ENCODE measurements at regions not wholly inside any gene's neighbourhood (a gene's known extent, or its start where the extent isn't known, plus 50 kb on each side); places are given as distances from the start of the nearest gene placed in this dataset.

- intact Hi-C loops (cut with DNase I): no loop called here
- TF ChIP-seq POLR2A (IDR thresholded peaks at IDR 0.05): no peak
- no peak for TF ChIP-seq CTCF (IDR thresholded peaks at IDR 0.05)
- Histone ChIP-seq H3K4me3 (no peak overlapping the region), H3K9me3 (no peaks in the 10 kb centered on the region), H3K27me3 (peaks cover 0 to 25% (median 0%) of the 10 kb centered on the region in 4 donors), H3K27ac (no peak overlapping the region), H3K36me3 (no peaks in the 10 kb centered on the region), H3K4me1 (peaks cover 0 to 16% (median 0%) of the 10 kb centered on the region in 3 donors)
- no peak for DNase-seq
- 70% methylated on average over 1 of the region's 1 CpG for WGBS, 2 donors
These were observed 127.0 kb upstream of the SNX19 start for GRCh38 chr11:131043251-131043650.

GRCh38 chr11:131044851-131045250 is 128.6 kb upstream of the SNX19 start:
- Histone ChIP-seq H3K36me3 (no peaks in the 10 kb centered on the region), H3K27ac (no peak overlapping the region), H3K4me1 (peaks cover 0 to 23% (median 0%) of the 10 kb centered on the region in 3 donors), H3K9me3 (no peaks in the 10 kb centered on the region), H3K27me3 (peaks cover 0 to 22% (median 0%) of the 10 kb centered on the region in 4 donors), H3K4me3 (no peak overlapping the region)
- no peak for DNase-seq
- 60 to 68% methylated on average over 5 to 7 of the region's 7 CpGs for WGBS, 2 donors
- intact Hi-C loops (cut with DNase I): no loop called here
- TF ChIP-seq POLR2A (IDR thresholded peaks at IDR 0.05) (no peak), CTCF (IDR thresholded peaks at IDR 0.05) (no peak)

GRCh38 chr11:131052367-131052766 is 136.1 kb upstream of the SNX19 start:
- WGBS, 2 donors: 75 to 78% methylated on average over 3 of the region's 3 CpGs
- H3K27me3 ChIP-seq: peaks cover 0 to 28% (median 0%) of the 10 kb centered on the region in 4 donors
- no peaks in the 10 kb centered on the region for H3K36me3 ChIP-seq
- no peak for DNase-seq
- peaks cover 0 to 7% (median 0%) of the 10 kb centered on the region in 3 donors for H3K4me1 ChIP-seq
- H3K9me3 ChIP-seq: no peaks in the 10 kb centered on the region
- TF ChIP-seq CTCF (IDR thresholded peaks at IDR 0.05): no peak
- no peak overlapping the region for H3K27ac ChIP-seq
- intact Hi-C loops (cut with DNase I): no loop called here
- H3K4me3 ChIP-seq: no peak overlapping the region

GRCh38 chr11:131056036-131056435 is 139.8 kb upstream of the SNX19 start:
- TF ChIP-seq CTCF (IDR thresholded peaks at IDR 0.05) (no peak), POLR2A (IDR thresholded peaks at IDR 0.05) (no peak)
- intact Hi-C loops (cut with DNase I): no loop called here
- peaks cover 0 to 30% (median 0%) of the 10 kb centered on the region in 4 donors for H3K27me3 ChIP-seq
- no peak overlapping the region for H3K27ac ChIP-seq
- WGBS, 2 donors: 47 to 52% methylated on average over 2 of the region's 2 CpGs
- no peak overlapping the region for H3K4me3 ChIP-seq
- DNase-seq: no peak
- no peaks in the 10 kb centered on the region for H3K4me1 ChIP-seq
- no peaks in the 10 kb centered on the region for H3K36me3 ChIP-seq
- H3K9me3 ChIP-seq: no peaks in the 10 kb centered on the region

GRCh38 chr11:131063638-131064037 is 147.4 kb upstream of the SNX19 start:
- no peak for DNase-seq
- 50 to 53% methylated on average over 6 of the region's 6 CpGs for WGBS, 2 donors
- no peak overlapping the region for H3K4me3 ChIP-seq

More at GRCh38 chr11:131063638-131064037, 147.4 kb upstream of the SNX19 start:
- Histone ChIP-seq H3K9me3 (no peaks in the 10 kb centered on the region), H3K36me3 (no peaks in the 10 kb centered on the region), H3K27me3 (peaks cover 0 to 25% (median 0%) of the 10 kb centered on the region in 4 donors), H3K4me1 (peaks cover 0 to 9% (median 0%) of the 10 kb centered on the region in 3 donors), H3K27ac (no peak overlapping the region)
- TF ChIP-seq POLR2A (IDR thresholded peaks at IDR 0.05) (no peak), CTCF (IDR thresholded peaks at IDR 0.05) (no peak)
- intact Hi-C loops (cut with DNase I): loop anchor here (10.0 kb wide), 1 partner anchor 451 kb away; no protein-coding TSS in a partner anchor
